ENCODE measurements at regions not wholly inside any gene's neighbourhood (a gene's known extent, or its start where the extent isn't known, plus 50 kb on each side); places are given as distances from the start of the nearest gene placed in this dataset.
"Not testable (repeated sequence)": the region's sequence is repeated elsewhere in the genome, so short reads cannot be mapped to it uniquely, and the experiment has no call there.

DNA sequence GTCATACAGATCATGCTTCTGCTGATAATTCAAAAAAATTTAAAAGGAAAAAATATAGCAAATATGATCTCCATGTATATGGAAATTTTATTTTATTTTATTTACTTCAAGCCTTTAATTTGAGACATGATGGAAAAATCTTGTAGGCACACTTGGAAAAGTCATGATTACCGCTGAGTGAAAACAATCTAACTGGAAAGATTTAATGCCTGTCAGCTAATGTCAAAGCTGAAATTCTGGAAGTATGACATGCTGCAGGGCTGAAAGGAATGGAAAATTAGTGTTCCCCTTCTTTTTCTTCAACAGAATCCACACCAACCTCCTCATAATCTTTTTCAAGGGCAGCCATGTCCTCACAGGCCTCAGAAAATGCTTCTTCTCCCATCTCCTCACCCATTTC, 58.2 kb downstream of the RPRM start:
- no peak overlapping the region for H3K27ac ChIP-seq (ENCODE audit: low read length)
- no peaks in the 10 kb centered on the region for H3K36me3 ChIP-seq (ENCODE audit: control insufficient read depth, insufficient read depth, low read length)
- no peak overlapping the region for H3K4me3 ChIP-seq (ENCODE audit: low read length)
- H3K9me3 ChIP-seq (ENCODE audit: control insufficient read depth, insufficient read depth, low read length) = no peaks in the 10 kb centered on the region
- no peak for DNase-seq (ENCODE audit: low read depth, low spot score)
- WGBS (ENCODE audit: insufficient coverage, insufficient read length) = no CpG with 5 or more reads among the region's 1 CpG
- H3K27me3 ChIP-seq (ENCODE audit: control insufficient read depth, insufficient read depth, low read length) = no peaks in the 10 kb centered on the region
- H3K4me1 ChIP-seq (ENCODE audit: control insufficient read depth, insufficient read depth, low read length) = no peaks in the 10 kb centered on the region

DNA sequence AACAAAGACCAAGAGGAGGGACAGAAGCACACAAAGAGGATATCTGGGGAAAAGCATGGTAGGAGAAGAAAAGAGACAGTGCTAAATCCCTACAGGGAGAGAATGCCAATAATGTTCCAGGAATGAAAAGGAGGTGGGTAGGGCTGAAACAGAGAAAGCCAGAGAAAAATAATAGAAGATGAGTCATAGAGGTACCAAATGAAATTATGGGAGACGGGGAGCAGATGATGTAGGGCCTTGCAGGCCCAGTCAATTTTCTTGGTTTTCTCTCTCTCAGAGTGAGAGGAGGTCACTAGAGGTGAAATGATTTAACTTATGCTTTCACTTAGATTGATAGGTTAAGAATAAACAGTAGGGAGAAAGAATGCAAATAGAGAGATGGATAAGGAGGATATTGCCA, 61.5 kb downstream of the RPRM start:
- Histone ChIP-seq H3K27ac (ENCODE audit: low read length) (no peak overlapping the region), H3K4me1 (ENCODE audit: control insufficient read depth, insufficient read depth, low read length) (no peaks in the 10 kb centered on the region), H3K27me3 (ENCODE audit: control insufficient read depth, insufficient read depth, low read length) (no peaks in the 10 kb centered on the region), H3K4me3 (ENCODE audit: low read length) (no peak overlapping the region), H3K36me3 (ENCODE audit: control insufficient read depth, insufficient read depth, low read length) (no peaks in the 10 kb centered on the region), H3K9me3 (ENCODE audit: control insufficient read depth, insufficient read depth, low read length) (no peaks in the 10 kb centered on the region)
- no peak for DNase-seq (ENCODE audit: low read depth, low spot score)
- no CpG with 5 or more reads among the region's 1 CpG for WGBS (ENCODE audit: insufficient coverage, insufficient read length)

DNA sequence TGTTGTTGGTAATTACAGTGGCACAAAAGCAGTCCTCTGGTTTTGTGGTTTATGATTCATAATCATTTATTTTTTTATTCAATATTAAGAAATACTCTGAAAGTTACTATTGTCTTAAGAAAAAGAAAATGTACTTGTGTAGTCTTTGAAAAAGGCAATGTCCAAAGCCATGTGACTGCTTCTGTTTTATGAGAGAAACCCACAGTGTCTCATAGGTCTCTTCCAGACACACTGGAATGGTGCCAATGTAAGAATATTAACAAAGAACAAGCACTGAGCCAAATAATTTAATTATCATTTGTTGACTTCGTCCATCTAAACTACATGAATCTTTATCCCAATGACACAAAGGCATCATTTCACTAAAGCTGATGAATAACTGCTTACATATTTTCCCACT, 62.5 kb downstream of the RPRM start:
- H3K9me3 ChIP-seq (ENCODE audit: control insufficient read depth, insufficient read depth, low read length) = no peaks in the 10 kb centered on the region
- no peaks in the 10 kb centered on the region for H3K27me3 ChIP-seq (ENCODE audit: control insufficient read depth, insufficient read depth, low read length)
- no CpG with 5 or more reads among the region's 1 CpG for WGBS (ENCODE audit: insufficient coverage, insufficient read length)
- no peak overlapping the region for H3K4me3 ChIP-seq (ENCODE audit: low read length)
- DNase-seq (ENCODE audit: low read depth, low spot score) = no peak
- H3K27ac ChIP-seq (ENCODE audit: low read length) = no peak overlapping the region
- peaks cover 2% of the 10 kb centered on the region for H3K4me1 ChIP-seq (ENCODE audit: control insufficient read depth, insufficient read depth, low read length)
- no peaks in the 10 kb centered on the region for H3K36me3 ChIP-seq (ENCODE audit: control insufficient read depth, insufficient read depth, low read length)

DNA sequence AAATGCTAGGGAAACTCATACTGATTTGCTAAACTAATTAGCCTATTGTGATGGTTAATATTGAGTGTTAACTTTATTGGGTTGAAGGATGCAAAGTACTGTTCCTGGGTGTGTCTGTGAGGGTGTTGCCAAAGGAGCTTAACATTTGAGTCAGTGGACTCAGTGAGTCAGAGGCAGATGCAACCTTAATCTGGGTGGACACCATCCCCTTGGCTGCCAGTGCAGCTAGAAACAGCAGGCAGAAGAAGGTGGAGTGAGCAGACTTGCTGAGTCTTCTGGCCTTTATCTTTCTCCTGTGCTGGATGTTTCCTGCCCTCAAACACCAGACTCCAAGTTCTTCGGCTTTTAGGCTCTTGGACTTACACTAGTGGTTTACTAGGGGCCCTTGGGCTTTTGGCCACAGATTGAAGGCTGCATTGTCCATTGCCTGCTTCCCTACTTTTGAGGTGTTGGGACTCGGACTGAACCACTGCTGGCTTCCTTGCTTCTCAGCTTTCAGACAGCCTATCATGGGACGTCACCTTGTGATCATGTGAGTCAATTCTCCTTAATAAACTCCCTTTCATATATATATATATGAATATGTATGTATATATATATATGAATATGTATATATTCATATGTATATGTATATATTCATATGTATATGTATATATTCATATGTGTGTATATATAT, 69.7 kb downstream of the RPRM start:
- DNase-seq (ENCODE audit: low read depth, low spot score) = no peak
- no peaks in the 10 kb centered on the region for H3K27me3 ChIP-seq (ENCODE audit: control insufficient read depth, insufficient read depth, low read length)
- no peak overlapping the region for H3K27ac ChIP-seq (ENCODE audit: low read length)
- WGBS (ENCODE audit: insufficient coverage, insufficient read length) = no CpG with 5 or more reads among the region's 3 CpGs
- H3K4me3 ChIP-seq (ENCODE audit: low read length) = no peak overlapping the region
- H3K4me1 ChIP-seq (ENCODE audit: control insufficient read depth, insufficient read depth, low read length) = peaks cover 7% of the 10 kb centered on the region
- H3K36me3 ChIP-seq (ENCODE audit: control insufficient read depth, insufficient read depth, low read length) = no peaks in the 10 kb centered on the region
- no peaks in the 10 kb centered on the region for H3K9me3 ChIP-seq (ENCODE audit: control insufficient read depth, insufficient read depth, low read length)

DNA sequence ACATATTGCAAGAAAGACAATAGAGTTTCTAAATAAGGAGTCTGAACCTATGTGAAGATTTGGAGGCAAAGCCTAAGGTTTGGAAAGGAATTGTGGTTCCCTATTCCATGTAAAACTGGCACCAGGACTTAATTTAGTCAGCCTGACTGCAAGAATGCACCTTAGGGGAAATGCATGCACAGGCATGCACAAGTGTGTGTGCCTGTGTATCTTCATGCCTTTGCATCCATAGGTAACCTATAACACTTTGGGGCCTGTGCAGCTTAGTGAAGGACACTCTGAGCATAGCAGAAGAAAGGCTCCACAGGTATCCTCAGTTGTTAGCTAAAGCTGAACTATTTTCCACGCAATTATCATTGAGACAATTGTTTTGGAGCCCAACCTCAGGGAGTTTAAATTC, 73.4 kb downstream of the RPRM start:
- no peak overlapping the region for H3K4me3 ChIP-seq (ENCODE audit: low read length)
- peaks cover 5% of the 10 kb centered on the region; the same call in 1 of the 2 replicates for H3K4me1 ChIP-seq (ENCODE audit: control insufficient read depth, insufficient read depth, low read length)
- no peak overlapping the region for H3K27ac ChIP-seq (ENCODE audit: low read length)
- H3K27me3 ChIP-seq (ENCODE audit: control insufficient read depth, insufficient read depth, low read length) = no peaks in the 10 kb centered on the region
- no CpG with 5 or more reads among the region's 1 CpG for WGBS (ENCODE audit: insufficient coverage, insufficient read length)
- DNase-seq (ENCODE audit: low read depth, low spot score) = no peak
- H3K36me3 ChIP-seq (ENCODE audit: control insufficient read depth, insufficient read depth, low read length) = no peaks in the 10 kb centered on the region
- no peaks in the 10 kb centered on the region for H3K9me3 ChIP-seq (ENCODE audit: control insufficient read depth, insufficient read depth, low read length)

DNA sequence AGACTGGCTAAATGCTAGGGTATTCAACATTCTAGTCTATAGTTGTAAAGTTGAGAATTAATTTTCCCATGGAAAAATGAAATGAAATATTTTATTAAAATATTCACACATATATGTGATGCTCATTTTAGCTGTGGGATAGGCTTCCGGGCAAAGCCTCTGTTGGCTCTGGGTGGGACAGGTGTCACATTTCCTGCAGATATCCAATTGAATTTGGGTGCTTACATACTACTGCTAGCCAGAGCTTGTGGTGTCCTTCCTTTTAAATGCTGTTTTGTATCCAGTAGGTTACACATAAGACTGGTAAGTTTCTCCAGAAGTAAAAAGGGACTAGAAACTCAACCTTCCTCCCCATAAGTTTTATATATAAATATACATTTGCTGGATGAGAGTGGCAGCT, 73.8 kb downstream of the RPRM start:
- H3K9me3 ChIP-seq (ENCODE audit: control insufficient read depth, insufficient read depth, low read length) = no peaks in the 10 kb centered on the region

DNA sequence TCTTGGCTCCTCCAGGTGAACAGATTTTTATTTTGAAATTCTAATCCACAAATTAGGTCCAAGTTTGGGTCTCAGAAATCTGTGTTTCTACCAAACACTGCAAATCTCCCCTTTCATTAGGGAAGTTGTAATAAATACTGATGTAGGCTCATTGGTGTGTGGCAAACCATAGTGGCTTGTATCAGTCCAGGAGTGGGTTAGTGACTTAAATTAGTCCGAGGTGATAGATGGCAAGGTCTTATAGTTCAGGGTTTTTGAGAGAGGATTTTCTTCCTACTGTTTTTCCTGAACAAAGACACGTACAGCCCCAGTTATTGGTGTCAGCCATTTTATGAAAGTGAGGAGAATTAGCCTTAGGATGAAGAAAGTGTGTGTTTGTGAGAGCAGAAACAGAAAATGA, 74.6 kb downstream of the RPRM start:
- no peak overlapping the region for H3K27ac ChIP-seq (ENCODE audit: low read length)
- peak overlapping the region; percentile 31; the same call in 1 of the 2 replicates for H3K4me3 ChIP-seq (ENCODE audit: low read length)
- no peaks in the 10 kb centered on the region for H3K27me3 ChIP-seq (ENCODE audit: control insufficient read depth, insufficient read depth, low read length)
- no peaks in the 10 kb centered on the region for H3K36me3 ChIP-seq (ENCODE audit: control insufficient read depth, insufficient read depth, low read length)
- H3K4me1 ChIP-seq (ENCODE audit: control insufficient read depth, insufficient read depth, low read length) = peaks cover 5% of the 10 kb centered on the region; the same call in 1 of the 2 replicates
- DNase-seq (ENCODE audit: low read depth, low spot score) = no peak
- WGBS (ENCODE audit: insufficient coverage, insufficient read length) = no CpG with 5 or more reads among the region's 2 CpGs
- H3K9me3 ChIP-seq (ENCODE audit: control insufficient read depth, insufficient read depth, low read length) = no peaks in the 10 kb centered on the region

More for the DNA sequence above, 73.8 kb downstream of the RPRM start:
- no peaks in the 10 kb centered on the region for H3K36me3 ChIP-seq (ENCODE audit: control insufficient read depth, insufficient read depth, low read length)
- no peaks in the 10 kb centered on the region for H3K27me3 ChIP-seq (ENCODE audit: control insufficient read depth, insufficient read depth, low read length)
- no CpG with 5 or more reads among the region's 1 CpG for WGBS (ENCODE audit: insufficient coverage, insufficient read length)
- H3K4me3 ChIP-seq (ENCODE audit: low read length) = no peak overlapping the region
- peaks cover 5% of the 10 kb centered on the region; the same call in 1 of the 2 replicates for H3K4me1 ChIP-seq (ENCODE audit: control insufficient read depth, insufficient read depth, low read length)
- DNase-seq (ENCODE audit: low read depth, low spot score) = no peak
- no peak overlapping the region for H3K27ac ChIP-seq (ENCODE audit: low read length)

DNA sequence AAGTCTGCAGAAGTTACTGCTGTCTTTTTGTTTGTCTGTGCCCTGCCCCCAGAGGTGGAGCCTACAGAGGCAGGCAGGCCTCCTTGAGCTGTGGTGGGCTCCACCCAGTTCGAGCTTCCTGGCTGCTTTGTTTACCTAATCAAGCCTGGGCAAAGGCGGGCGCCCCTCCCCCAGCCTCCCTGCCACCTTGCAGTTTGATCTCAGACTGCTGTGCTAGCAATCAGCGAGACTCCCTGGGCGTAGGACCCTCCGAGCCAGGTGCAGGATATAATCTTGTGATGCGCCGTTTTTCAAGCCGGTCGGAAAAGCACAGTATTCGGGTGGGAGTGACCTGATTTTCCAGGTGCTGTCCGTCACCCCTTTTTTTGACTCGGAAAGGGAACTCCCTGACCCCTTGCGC, 75.2 kb downstream of the RPRM start:
- WGBS (ENCODE audit: insufficient coverage, insufficient read length) = no CpG with 5 or more reads among the region's 14 CpGs
- H3K9me3 ChIP-seq (ENCODE audit: control insufficient read depth, insufficient read depth, low read length); H3K27me3 ChIP-seq (ENCODE audit: control insufficient read depth, insufficient read depth, low read length); H3K27ac ChIP-seq (ENCODE audit: low read length); DNase-seq (ENCODE audit: low read depth, low spot score); H3K4me1 ChIP-seq (ENCODE audit: control insufficient read depth, insufficient read depth, low read length); H3K36me3 ChIP-seq (ENCODE audit: control insufficient read depth, insufficient read depth, low read length): not testable (repeated sequence)
- peak overlapping the region; percentile 17; the same call in 1 of the 2 replicates for H3K4me3 ChIP-seq (ENCODE audit: low read length)

DNA sequence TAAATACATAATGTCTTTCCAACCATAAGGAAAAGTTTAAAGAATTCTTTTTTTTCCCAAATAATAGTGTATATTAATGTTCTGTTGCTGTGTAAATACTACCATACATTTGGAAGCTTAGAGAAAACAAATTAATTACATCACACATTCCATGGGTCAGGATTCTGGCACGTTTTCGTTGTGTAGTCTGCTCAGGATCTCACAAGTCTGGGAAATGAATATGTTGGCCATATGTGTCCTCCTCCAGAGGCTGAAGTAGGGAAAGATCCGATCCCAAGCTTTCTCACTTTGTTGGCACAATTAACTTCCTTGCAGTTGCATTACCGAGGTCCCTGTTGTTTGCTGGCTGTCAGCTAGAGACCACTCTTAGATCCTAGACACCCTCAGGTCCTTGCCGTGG, 83.9 kb downstream of the RPRM start:
- DNase-seq (ENCODE audit: low read depth, low spot score) = no peak

DNA sequence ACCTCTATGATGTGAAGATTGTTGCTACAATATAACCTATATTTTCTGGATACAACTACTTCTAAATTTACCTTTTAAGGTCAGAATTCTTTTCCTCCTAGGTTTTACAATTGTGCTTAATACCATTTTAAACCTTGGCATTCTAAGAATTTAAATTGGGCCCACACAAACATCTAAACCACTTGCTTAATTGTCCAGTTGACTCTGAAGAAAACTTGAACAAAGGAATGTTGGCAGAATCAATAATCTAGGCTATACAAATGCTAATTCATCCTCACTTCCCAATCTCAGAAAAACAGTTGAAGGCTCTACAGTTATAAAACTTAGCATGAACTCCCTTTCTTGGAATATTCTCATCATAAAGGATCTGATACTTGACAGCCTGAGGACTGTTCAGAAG, 84.3 kb downstream of the RPRM start:
- Histone ChIP-seq H3K4me3 (ENCODE audit: low read length) (no peak overlapping the region), H3K27ac (ENCODE audit: low read length) (no peak overlapping the region), H3K9me3 (ENCODE audit: control insufficient read depth, insufficient read depth, low read length) (no peaks in the 10 kb centered on the region), H3K4me1 (ENCODE audit: control insufficient read depth, insufficient read depth, low read length) (no peaks in the 10 kb centered on the region), H3K36me3 (ENCODE audit: control insufficient read depth, insufficient read depth, low read length) (no peaks in the 10 kb centered on the region), H3K27me3 (ENCODE audit: control insufficient read depth, insufficient read depth, low read length) (no peaks in the 10 kb centered on the region)
- no peak for DNase-seq (ENCODE audit: low read depth, low spot score)

More for the DNA sequence above, 83.9 kb downstream of the RPRM start:
- H3K4me3 ChIP-seq (ENCODE audit: low read length) = no peak overlapping the region
- H3K9me3 ChIP-seq (ENCODE audit: control insufficient read depth, insufficient read depth, low read length) = no peaks in the 10 kb centered on the region
- no peak overlapping the region for H3K27ac ChIP-seq (ENCODE audit: low read length)
- H3K4me1 ChIP-seq (ENCODE audit: control insufficient read depth, insufficient read depth, low read length) = no peaks in the 10 kb centered on the region
- WGBS (ENCODE audit: insufficient coverage, insufficient read length) = no CpG with 5 or more reads among the region's 5 CpGs
- no peaks in the 10 kb centered on the region for H3K36me3 ChIP-seq (ENCODE audit: control insufficient read depth, insufficient read depth, low read length)
- no peaks in the 10 kb centered on the region for H3K27me3 ChIP-seq (ENCODE audit: control insufficient read depth, insufficient read depth, low read length)

DNA sequence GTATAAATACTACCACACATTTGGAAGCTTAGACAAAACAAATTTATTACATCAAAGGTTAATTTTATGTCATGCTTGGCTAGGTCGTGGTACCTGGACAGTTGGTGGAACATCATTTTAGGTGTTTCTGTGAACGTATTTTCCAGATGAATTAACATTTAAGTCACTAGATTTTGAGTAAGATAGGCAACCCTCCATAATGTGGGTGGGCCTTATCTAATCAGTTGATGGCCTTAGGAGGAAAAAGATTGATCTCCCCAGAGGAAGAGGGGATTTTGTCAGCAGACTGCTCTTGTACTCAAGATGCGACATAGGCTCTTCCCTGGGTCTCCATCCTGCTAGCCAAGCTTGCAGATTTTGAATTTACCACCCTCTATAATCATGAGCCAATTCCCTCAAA, 85.0 kb downstream of the RPRM start:
- no CpG with 5 or more reads among the region's 3 CpGs for WGBS (ENCODE audit: insufficient coverage, insufficient read length)
- H3K27me3 ChIP-seq (ENCODE audit: control insufficient read depth, insufficient read depth, low read length) = no peaks in the 10 kb centered on the region
- DNase-seq (ENCODE audit: low read depth, low spot score) = no peak
- H3K4me1 ChIP-seq (ENCODE audit: control insufficient read depth, insufficient read depth, low read length) = no peaks in the 10 kb centered on the region
- no peaks in the 10 kb centered on the region for H3K9me3 ChIP-seq (ENCODE audit: control insufficient read depth, insufficient read depth, low read length)
- H3K36me3 ChIP-seq (ENCODE audit: control insufficient read depth, insufficient read depth, low read length) = no peaks in the 10 kb centered on the region
- no peak overlapping the region for H3K27ac ChIP-seq (ENCODE audit: low read length)
- H3K4me3 ChIP-seq (ENCODE audit: low read length) = no peak overlapping the region

Measured in iPS DF 6.9 (cell line).